Ovary (tissue), 1 donor: ENCODE measurements at regions not wholly inside any gene's neighbourhood (a gene's known extent, or its start where the extent isn't known, plus 50 kb on each side); places are given as distances from the start of the nearest gene placed in this dataset.
"Not testable (repeated sequence)": the region's sequence is repeated elsewhere in the genome, so short reads cannot be mapped to it uniquely, and the experiment has no call there.

Experiments
- EP300 ChIP-seq: sonication (generic); formaldehyde crosslinking; IDR thresholded peaks from one replicate; pipeline ENCODE4 v1.6.1; 2017; ENCODE audit warnings: antibody characterized with exemption
- POLR2A ChIP-seq: fragments of 450-650 bp; IDR thresholded peaks from one replicate; pipeline ENCODE4 v1.6.1; 2017; ENCODE audit warnings: antibody characterized with exemption, mild to moderate bottlenecking, moderate library complexity

DNA sequence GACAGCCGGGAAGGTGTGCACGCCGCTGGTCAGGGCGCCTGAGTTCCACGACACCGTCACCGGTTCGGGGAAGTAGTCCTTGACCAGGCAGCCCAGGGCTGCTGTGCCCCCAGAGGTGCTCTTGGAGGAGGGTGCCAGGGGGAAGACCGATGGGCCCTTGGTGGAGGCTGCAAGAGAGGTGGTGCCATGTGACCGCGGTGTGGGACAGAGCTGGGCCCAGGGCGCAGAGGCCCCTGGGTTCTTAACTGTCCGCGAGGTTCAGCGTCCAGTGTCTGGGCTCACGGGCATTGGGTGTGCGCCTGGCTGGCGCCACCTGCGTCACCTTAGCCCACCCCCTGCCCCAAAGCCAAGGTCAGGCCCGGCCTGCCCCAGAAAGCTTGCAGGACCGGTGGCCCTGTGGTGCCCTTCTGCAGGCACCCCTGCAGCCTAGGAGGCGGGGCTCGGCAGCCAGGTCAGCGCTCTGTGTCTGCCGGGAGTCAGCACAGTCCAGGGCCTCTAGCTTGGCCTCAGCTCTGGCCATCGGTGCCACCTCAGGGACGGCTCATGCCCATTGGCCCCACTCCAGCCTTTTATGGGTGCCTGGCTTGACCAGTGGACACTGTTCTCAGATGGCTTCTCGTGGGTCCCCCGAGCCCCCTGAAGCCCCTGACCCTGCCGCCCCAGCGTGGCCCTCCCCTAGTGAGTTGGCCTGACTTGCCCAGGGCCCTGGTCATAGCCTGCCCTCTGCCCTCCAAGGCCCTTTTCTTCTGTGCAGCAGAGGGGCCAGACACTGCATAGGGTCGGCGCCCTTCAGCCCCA, 216.7 kb downstream of the TMEM121 start:
- TF ChIP-seq POLR2A, EP300: not testable (repeated sequence)
